Panc1 (cell line): ENCODE measurements at regions not wholly inside any gene's neighbourhood (a gene's known extent, or its start where the extent isn't known, plus 50 kb on each side); places are given as distances from the start of the nearest gene placed in this dataset.

Experiments
- CTCF ChIP-seq: fragments of 450-650 bp; IDR thresholded peaks from 2 replicates; pipeline ENCODE4 v1.5.1; 2017; ENCODE audit warnings: mild to moderate bottlenecking
- POLR2AphosphoS5 ChIP-seq: IDR thresholded peaks from 2 replicates; pipeline ENCODE4 v1.6.1; 2012; ENCODE audit warnings: mild to moderate bottlenecking, low read depth, low read length, moderate library complexity
- REST ChIP-seq, 2 experiments: IDR thresholded peaks; 2 replicates each; pipeline ENCODE4 v1.6.1; 2011 to 2012; ENCODE audit warnings: low read depth in 2 of 2, control low read depth in 1 of 2, low read length in 1 of 2, mild to moderate bottlenecking in 1 of 2, moderate library complexity in 1 of 2; ENCODE audit not compliant: insufficient read depth in 1 of 2
- SIN3A ChIP-seq: IDR thresholded peaks from 2 replicates; pipeline ENCODE4 v1.6.1; 2012; ENCODE audit warnings: low read depth, mild to moderate bottlenecking, low read length, moderate library complexity, borderline replicate concordance; ENCODE audit not compliant: insufficient read depth
- TCF7L2 ChIP-seq: IDR thresholded peaks from 2 replicates; pipeline ENCODE4 v1.6.1; 2011; ENCODE audit warnings: mild to moderate bottlenecking, low read depth, low read length, inconsistent platforms

GRCh38 chr10:128221807-128222206 lies 95.6 kb upstream of the MKI67 start:
- TF ChIP-seq CTCF (no peak), REST (IDR thresholded peaks at IDR 0.05; ENCODE audit: insufficient read depth in 1 of 2, low read depth in 2 of 2, low read length in 1 of 2) (no peak), POLR2AphosphoS5 (no peak), SIN3A (no peak), TCF7L2 (no peak)
